Thoracic aorta (tissue), 2 donors: ENCODE measurements at regions not wholly inside any gene's neighbourhood (a gene's known extent, or its start where the extent isn't known, plus 50 kb on each side); places are given as distances from the start of the nearest gene placed in this dataset.

Experiments
- ATAC-seq: fragments of 150-250 bp; one replicate; pipeline ENCODE4 v1.8.0; 2017; ENCODE audit warnings: low read depth; ENCODE audit not compliant: insufficient number of reproducible peaks, low FRiP score
- DNase-seq: peaks from one replicate; pipeline ENCODE4 v3.0.0-alpha.2; 2020; ENCODE audit warnings: low spot score
- H3K27ac ChIP-seq, 2 donors: fragments of 200-600 bp; sonication (generic); 1 replicate in 1 of 2; 2 replicates in 1 of 2; pipeline ENCODE4 v1.5.1; 2016; ENCODE audit warnings: mild to moderate bottlenecking in 2 of 2, moderate library complexity in 2 of 2
- H3K27me3 ChIP-seq: fragments of 200-600 bp; sonication (generic); replicated peaks from 2 replicates; pipeline ENCODE4 v1.6.0; 2016; ENCODE audit warnings: mild to moderate bottlenecking; ENCODE audit not compliant: insufficient read depth
- H3K36me3 ChIP-seq: fragments of 200-600 bp; sonication (generic); one replicate; pipeline ENCODE4 v1.5.1; 2016
- H3K4me1 ChIP-seq, 2 donors: fragments of 200-600 bp; sonication (generic); 1 replicate in 1 of 2; 2 replicates in 1 of 2; pipeline versions ENCODE4 v1.5.1 to v1.6.0; 2016; ENCODE audit warnings: low read depth in 2 of 2, mild to moderate bottlenecking in 1 of 2; ENCODE audit not compliant: control insufficient read depth in 1 of 2
- H3K4me3 ChIP-seq: fragments of 200-600 bp; sonication (generic); 2 replicates; pipeline ENCODE4 v1.5.1; 2016; ENCODE audit warnings: mild to moderate bottlenecking
- H3K9me3 ChIP-seq: fragments of 200-600 bp; sonication (generic); 2 replicates; pipeline ENCODE4 v1.5.1; 2016
- TF ChIP-seq, protein P1 (sequence below): fragments of 200-600 bp; sonication (generic); IDR thresholded peaks from one replicate; pipeline ENCODE4 v1.5.1; 2019; ENCODE audit warnings: antibody characterized with exemption

DNA sequence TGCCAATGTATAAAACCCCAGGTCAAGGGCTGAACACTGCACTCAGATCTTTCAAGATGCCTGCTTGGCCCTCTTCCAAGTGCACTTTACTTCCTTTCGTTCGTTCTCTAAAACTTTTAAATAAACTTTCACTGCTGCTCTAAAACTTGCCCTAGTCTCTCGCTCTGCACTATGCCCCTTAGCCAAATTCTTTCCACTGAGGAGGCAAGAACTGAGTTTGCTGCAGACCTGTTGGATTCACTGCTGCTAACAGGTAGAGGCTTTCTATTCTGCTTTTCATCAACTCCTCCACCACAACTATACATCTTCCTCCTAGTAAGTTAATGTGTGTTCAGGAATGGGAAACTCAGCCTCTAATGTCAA, 467.9 kb downstream of the MBD2 start:
- H3K36me3 ChIP-seq = no peaks in the 10 kb centered on the region
- no peaks in the 10 kb centered on the region for H3K9me3 ChIP-seq
- H3K4me3 ChIP-seq = no peak overlapping the region
- TF ChIP-seq, protein P1, sequence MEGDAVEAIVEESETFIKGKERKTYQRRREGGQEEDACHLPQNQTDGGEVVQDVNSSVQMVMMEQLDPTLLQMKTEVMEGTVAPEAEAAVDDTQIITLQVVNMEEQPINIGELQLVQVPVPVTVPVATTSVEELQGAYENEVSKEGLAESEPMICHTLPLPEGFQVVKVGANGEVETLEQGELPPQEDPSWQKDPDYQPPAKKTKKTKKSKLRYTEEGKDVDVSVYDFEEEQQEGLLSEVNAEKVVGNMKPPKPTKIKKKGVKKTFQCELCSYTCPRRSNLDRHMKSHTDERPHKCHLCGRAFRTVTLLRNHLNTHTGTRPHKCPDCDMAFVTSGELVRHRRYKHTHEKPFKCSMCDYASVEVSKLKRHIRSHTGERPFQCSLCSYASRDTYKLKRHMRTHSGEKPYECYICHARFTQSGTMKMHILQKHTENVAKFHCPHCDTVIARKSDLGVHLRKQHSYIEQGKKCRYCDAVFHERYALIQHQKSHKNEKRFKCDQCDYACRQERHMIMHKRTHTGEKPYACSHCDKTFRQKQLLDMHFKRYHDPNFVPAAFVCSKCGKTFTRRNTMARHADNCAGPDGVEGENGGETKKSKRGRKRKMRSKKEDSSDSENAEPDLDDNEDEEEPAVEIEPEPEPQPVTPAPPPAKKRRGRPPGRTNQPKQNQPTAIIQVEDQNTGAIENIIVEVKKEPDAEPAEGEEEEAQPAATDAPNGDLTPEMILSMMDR = no peak
- H3K27ac ChIP-seq = no peak overlapping the region
- no peaks in the 10 kb centered on the region for H3K27me3 ChIP-seq
- DNase-seq = no peak
- no peak for ATAC-seq
- H3K4me1 ChIP-seq = peaks cover 0 to 22% of the 10 kb centered on the region in 2 donors

DNA sequence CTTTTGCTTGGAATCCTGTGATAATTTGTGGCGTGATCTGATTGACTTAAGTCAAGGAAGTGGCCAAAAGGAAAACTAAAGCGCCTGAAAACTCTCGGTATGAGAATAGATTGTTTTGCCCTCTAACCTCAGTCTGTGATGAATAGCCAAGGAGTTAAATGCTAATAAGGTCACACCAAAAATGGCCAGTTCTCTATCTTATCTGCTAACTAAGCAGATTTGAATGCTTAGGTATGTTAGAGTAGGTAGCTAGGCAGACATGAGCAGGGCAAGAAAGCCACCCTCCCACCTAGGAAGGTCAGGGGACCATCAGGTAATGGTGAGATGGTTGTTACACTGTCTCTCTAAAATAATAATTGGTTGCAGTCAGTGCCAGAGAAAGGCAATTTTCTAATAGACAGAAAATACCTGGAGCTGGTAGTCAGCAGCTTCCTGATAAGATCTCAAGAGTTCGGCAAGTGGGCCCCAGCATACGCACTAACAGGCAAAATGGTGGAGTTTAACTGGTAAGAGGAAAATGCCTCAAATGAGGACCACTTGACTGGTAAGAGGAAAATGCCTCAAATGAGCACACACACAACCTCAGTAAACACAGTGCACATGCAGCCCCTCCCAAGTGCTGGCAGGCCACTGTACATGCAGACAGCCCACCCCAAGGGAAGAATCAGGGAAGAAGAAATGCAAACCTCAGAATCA, 468.4 kb downstream of the MBD2 start:
- Histone ChIP-seq H3K36me3 (no peaks in the 10 kb centered on the region), H3K4me1 (peaks cover 0 to 22% of the 10 kb centered on the region in 2 donors)
- no peak for ATAC-seq

DNA sequence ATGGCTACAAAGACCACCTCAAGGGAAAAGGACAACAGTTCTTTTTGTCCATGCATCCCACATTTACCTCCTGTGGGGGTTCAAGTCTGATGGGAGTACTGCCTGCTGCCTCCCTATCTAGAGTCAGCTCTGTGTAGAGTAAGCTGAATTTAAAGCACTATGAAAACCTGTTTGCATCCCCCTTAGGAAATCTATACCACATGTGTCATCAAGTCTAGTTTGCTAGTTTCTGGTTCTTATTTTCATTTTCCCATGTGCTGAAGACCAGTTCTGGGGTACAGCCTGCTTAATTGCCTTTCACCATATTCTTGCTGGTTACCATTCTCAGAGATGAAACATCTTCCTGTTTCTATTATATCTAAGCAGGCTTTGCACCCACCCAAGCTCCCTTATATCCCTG, 470.3 kb downstream of the MBD2 start:
- no peak for DNase-seq
- Histone ChIP-seq H3K36me3 (no peaks in the 10 kb centered on the region), H3K9me3 (no peaks in the 10 kb centered on the region), H3K27ac (no peak overlapping the region), H3K4me1 (peaks cover 0 to 22% of the 10 kb centered on the region in 2 donors), H3K27me3 (no peaks in the 10 kb centered on the region), H3K4me3 (no peak overlapping the region)
- TF ChIP-seq, protein P1 = no peak
- ATAC-seq = no peak

More for the DNA sequence above, 468.4 kb downstream of the MBD2 start:
- H3K4me3 ChIP-seq = no peak overlapping the region
- H3K27ac ChIP-seq = no peak overlapping the region
- TF ChIP-seq, protein P1 = no peak
- no peaks in the 10 kb centered on the region for H3K9me3 ChIP-seq
- no peak for DNase-seq
- no peaks in the 10 kb centered on the region for H3K27me3 ChIP-seq

DNA sequence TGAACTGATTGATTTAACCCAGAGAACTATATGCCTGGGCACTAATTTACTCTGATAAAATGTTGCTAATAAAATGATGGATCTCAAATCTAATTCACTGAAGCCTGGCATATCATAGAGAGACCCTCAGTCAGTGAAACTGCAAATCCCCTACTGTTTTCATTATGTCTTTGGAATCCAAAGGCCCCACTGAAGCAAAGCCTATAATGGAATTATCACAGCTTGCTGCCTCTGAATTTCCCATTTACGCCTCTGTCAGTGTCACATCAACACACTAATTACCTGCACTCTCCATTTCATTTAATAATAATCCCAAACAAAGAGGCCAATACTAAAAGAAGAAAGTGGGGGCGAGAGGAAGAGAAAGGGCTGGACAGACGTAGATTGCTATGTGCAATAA, 470.9 kb downstream of the MBD2 start:
- Histone ChIP-seq H3K4me3 (no peak overlapping the region), H3K9me3 (no peaks in the 10 kb centered on the region), H3K36me3 (no peaks in the 10 kb centered on the region), H3K4me1 (peaks cover 0 to 22% of the 10 kb centered on the region in 2 donors), H3K27ac (no peak overlapping the region), H3K27me3 (no peaks in the 10 kb centered on the region)
- DNase-seq (no peak), ATAC-seq (no peak)
- TF ChIP-seq, protein P1 = no peak

DNA sequence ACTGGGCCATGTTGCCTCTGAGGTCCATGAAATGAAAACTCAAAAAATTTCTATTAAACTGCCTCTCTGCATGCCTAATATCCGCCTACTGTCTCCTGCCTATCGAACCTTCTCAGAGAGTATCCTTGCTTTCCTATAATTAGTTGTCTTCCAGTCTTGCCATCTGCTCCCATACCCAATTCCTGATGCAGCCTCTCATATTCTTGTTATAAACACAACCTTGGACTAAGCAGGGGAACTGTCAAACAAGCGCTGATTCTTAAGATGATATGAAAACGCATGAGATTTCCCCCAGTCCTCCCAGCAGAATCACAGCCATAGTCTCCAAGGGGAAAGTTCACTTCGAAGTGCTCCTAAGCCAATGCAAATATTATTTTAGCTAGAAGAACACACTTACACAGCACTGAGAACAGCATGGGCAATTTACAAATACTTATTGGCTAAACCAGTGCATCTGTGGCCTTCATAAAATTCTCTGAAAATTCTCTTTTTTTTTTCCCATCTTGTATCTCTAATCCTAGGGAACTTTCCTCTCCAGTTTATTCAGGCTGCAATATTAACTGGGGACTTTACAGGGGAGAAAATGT, 471.6 kb downstream of the MBD2 start:
- H3K4me3 ChIP-seq = no peak overlapping the region
- no peak overlapping the region for H3K27ac ChIP-seq
- no peak for ATAC-seq
- H3K36me3 ChIP-seq = no peaks in the 10 kb centered on the region
- H3K27me3 ChIP-seq = no peaks in the 10 kb centered on the region
- no peaks in the 10 kb centered on the region for H3K9me3 ChIP-seq
- H3K4me1 ChIP-seq = peaks cover 0 to 22% of the 10 kb centered on the region in 2 donors
- TF ChIP-seq, protein P1 = no peak
- no peak for DNase-seq
